ENCODE measurements at regions not wholly inside any gene's neighbourhood (a gene's known extent, or its start where the extent isn't known, plus 50 kb on each side); places are given as distances from the start of the nearest gene placed in this dataset.

GRCh38 chr18:59961070-59961469 lies 61.3 kb downstream of the PMAIP1 start:
- Mint-ChIP-seq H3K36me3 (no peaks in the 10 kb centered on the region), H3K4me3 (no peak overlapping the region), H3K27ac (no peak overlapping the region), H3K9me3 (no peaks in the 10 kb centered on the region), H3K4me1 (no peaks in the 10 kb centered on the region), H3K27me3 (peaks cover 11% of the 10 kb centered on the region)

DNA sequence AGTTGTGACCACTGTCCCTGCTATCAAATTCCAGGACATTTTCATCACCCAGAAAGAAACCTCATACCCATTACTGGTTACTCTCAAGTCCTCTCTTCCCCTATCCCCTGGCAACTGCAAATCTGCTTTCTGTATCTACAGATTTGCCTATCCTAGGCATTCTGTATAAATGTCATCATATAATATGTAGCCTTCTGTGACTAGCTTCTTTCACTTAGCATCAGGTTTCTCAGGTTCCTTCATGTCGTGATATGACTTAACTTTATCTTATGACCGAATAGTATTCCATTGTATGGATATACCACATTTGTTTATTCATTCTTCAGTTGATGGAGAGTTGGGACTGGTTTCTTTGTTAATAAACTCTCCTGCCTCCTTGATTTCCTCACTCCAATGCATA lies 60.5 kb downstream of the PMAIP1 start:
- Mint-ChIP-seq H3K27me3 (peaks cover 9% of the 10 kb centered on the region), H3K4me1 (no peaks in the 10 kb centered on the region), H3K9me3 (no peaks in the 10 kb centered on the region), H3K36me3 (no peaks in the 10 kb centered on the region), H3K4me3 (no peak overlapping the region), H3K27ac (no peak overlapping the region)

- Mint-ChIP-seq H3K27ac (no peak overlapping the region), H3K4me3 (no peak overlapping the region)
These were observed 59.8 kb downstream of the PMAIP1 start for GRCh38 chr18:59959606-59960005.

DNA sequence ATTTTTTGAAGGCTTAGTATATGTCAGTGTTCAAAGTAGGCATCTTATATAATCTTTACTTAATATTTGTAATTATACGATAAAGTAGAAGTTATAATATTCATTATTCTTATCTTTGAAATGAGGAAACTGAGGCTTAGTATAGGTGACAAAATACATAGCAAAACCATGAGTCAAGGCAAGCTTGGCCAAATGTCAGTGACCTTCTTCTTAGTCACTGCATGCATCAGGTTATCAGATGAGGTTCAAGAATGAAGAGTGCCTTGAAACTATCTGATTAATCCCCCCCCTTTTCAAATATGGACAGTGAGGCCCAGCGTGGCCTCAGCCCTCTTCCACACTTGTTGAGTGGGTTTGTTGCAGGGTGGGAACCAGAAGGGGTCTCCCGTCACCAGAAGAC lies 59.3 kb downstream of the PMAIP1 start:
- no peaks in the 10 kb centered on the region for H3K4me1 Mint-ChIP-seq
- H3K4me3 Mint-ChIP-seq, result no peak overlapping the region
- peaks cover 4% of the 10 kb centered on the region for H3K27me3 Mint-ChIP-seq
- H3K27ac Mint-ChIP-seq, result no peak overlapping the region
- H3K36me3 Mint-ChIP-seq, result no peaks in the 10 kb centered on the region
- no peaks in the 10 kb centered on the region for H3K9me3 Mint-ChIP-seq

More at GRCh38 chr18:59959606-59960005, 59.8 kb downstream of the PMAIP1 start:
- peaks cover 5% of the 10 kb centered on the region for H3K27me3 Mint-ChIP-seq
- H3K9me3 Mint-ChIP-seq, result no peaks in the 10 kb centered on the region
- no peaks in the 10 kb centered on the region for H3K4me1 Mint-ChIP-seq
- no peaks in the 10 kb centered on the region for H3K36me3 Mint-ChIP-seq

DNA sequence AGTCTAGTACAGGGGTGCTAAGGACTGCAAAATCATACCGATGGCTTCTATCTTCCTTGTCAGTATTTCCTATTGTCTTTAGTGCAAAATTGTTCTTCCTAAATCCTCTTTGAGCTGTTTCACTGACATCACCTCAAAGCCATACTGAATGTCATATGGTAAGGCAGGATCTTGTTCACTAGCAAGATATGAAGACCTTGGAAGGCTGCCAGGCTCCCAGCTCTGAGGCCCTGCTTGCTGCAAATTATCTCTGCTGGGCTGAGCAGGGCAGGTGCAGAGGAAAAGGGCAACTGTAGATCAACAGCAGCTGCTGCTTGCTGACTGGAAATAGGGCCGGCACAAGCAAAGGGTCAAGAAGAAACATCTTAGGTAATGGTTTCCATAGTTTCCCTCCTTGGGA lies 58.2 kb downstream of the PMAIP1 start:
- Mint-ChIP-seq H3K4me1 (peaks cover 3% of the 10 kb centered on the region), H3K27ac (no peak overlapping the region), H3K27me3 (no peaks in the 10 kb centered on the region), H3K36me3 (no peaks in the 10 kb centered on the region), H3K4me3 (no peak overlapping the region), H3K9me3 (no peaks in the 10 kb centered on the region)

DNA sequence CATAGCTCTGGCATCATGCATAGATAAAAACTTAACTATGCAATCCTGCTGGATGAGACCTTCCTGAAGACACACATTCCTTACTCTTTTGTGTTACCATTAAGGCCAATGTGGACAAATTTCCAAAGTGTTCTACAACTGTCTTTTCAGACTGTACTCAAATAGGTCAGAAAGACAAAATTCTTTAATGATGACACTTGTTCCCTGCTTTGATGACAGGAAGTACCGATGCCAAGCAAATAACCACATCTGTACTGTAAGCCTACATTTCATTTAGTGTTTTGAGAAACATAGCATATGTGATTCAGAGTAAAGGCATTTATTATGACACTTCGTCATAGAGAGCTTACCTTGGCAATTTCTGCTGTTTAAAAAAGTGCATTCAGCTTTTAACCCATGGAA lies 55.0 kb downstream of the PMAIP1 start:
- Mint-ChIP-seq H3K27me3 (no peaks in the 10 kb centered on the region), H3K27ac (no peak overlapping the region), H3K36me3 (no peaks in the 10 kb centered on the region), H3K4me1 (peaks cover 9% of the 10 kb centered on the region), H3K4me3 (no peak overlapping the region), H3K9me3 (no peaks in the 10 kb centered on the region)

- no peaks in the 10 kb centered on the region for H3K27me3 Mint-ChIP-seq
- no peaks in the 10 kb centered on the region for H3K36me3 Mint-ChIP-seq
- H3K9me3 Mint-ChIP-seq, result no peaks in the 10 kb centered on the region
- peaks cover 9% of the 10 kb centered on the region for H3K4me1 Mint-ChIP-seq
- H3K27ac Mint-ChIP-seq, result no peak overlapping the region
- H3K4me3 Mint-ChIP-seq, result no peak overlapping the region
These were observed 54.4 kb downstream of the PMAIP1 start for GRCh38 chr18:59954241-59954640.

Data from activated naive CD4-positive, alpha-beta T cell treated with anti-CD3 and anti-CD28 coated beads, Interleukin-2, amount 50 U/mL, for 24 hours (primary cell).